ENCODE measurements at regions not wholly inside any gene's neighbourhood (a gene's known extent, or its start where the extent isn't known, plus 50 kb on each side); places are given as distances from the start of the nearest gene placed in this dataset.
"Not testable (repeated sequence)": the region's sequence is repeated elsewhere in the genome, so short reads cannot be mapped to it uniquely, and the experiment has no call there.

DNA sequence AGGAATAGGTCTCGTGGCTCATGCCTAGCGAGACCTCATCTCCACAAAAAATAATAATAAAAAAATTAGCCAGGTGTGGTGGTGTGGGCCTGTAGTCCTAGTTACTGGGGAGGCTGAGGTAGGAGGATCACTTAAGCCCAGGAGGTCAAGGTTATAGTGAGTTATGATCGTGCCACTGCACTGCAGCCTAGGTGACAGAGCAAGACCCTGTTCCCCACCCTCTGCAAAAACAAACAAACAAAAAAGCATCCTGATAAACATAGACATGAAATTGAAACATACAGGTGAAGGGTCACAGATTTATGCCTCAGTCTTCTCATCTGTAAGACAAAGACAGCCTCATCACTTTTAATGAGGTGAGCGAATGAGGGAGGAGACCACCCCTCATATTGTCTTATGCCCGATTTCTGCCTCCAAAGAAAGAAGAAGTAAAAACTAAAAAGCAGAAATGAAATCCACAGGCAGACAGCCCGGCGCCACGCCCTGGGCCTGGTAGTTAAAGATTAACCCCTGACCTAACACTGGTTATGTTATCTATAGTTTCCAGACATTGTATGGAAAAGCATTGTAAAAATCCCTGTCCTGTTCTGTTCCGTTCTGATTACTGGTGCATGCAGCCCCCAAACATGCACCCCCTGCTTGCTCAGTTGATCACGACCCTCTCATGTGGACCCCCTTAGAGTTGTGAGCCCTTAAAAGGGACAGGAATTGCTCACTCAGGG lies 138.5 kb downstream of the OR2B2 start:
- not testable (repeated sequence) for DNase-seq (ENCODE audit: low read depth)

DNA sequence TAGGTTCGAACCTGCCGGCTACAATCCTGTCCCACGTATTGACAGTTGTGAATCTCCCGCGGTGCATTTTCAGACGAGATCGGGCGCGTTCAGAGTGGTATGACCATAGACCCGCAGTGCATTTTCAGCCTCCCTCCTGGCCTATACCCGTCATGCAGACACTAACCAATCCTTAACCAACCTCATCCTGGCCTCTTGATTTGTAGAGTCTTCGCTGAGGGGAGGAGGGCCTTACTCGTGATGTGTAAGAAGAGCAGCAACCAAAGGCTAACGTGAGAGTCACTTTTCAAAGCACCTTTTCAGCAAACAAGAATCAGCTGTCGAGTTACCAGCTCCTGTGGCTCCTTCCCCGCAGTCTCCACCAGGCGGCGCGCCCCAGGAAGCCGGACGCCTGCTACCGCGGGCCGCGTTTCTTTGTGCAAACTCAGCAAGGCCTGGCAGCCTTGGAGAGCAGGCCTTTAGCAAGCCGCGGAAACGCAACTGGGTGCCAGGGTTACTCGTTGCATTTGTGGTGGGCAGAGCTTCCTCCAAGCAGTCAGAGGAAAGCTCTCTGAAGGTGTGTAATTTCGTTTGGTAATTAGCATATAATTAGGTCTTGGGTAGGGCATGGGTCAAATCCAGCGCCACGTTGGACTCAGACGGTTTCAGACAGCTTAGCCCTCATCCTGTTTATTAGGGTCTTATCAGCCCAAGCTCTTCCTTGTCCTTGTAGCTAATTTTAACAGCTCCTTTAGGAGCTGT lies 139.8 kb downstream of the OR2B2 start:
- DNase-seq (ENCODE audit: low read depth), result peak; percentile 73

DNA sequence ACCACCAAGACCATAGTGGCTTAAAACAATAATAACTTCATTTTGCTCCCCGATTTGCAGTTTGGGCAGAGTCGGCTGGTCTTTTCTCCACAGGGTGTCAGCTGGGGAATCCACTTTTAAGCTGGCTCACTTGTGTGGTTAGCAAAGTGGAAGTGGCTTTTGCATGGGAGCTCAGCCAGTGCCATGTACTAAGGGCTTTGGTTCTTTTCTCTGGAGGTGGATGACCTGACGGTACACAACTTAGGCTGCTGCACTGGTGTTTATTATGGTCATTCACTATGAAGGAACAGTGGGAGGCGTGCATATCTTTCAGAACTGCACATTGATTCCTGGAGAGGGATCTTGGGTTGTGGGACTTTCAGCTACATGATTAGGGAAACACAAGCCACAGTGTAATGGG lies 141.0 kb downstream of the OR2B2 start:
- no peak for DNase-seq (ENCODE audit: low read depth)

DNA sequence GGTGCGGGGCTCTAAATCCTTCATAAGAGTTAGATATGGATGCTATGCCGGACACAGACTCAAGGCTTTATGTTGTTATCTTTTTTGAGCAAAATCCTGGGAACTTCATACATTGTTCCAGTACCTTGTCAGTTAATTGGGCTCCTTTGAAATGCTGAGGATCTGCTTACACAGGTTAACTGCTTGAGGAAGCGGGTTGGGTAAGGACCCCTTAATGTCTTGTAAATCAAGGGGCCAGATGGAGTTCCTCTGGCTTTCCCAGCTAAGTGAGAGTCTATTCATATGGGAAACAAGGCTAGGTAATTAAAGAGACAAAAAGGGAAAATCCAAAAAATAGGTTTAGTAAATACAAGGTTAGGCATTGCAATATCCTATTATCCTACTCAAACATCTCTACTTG lies 141.5 kb downstream of the OR2B2 start:
- DNase-seq (ENCODE audit: low read depth), result no peak

DNA sequence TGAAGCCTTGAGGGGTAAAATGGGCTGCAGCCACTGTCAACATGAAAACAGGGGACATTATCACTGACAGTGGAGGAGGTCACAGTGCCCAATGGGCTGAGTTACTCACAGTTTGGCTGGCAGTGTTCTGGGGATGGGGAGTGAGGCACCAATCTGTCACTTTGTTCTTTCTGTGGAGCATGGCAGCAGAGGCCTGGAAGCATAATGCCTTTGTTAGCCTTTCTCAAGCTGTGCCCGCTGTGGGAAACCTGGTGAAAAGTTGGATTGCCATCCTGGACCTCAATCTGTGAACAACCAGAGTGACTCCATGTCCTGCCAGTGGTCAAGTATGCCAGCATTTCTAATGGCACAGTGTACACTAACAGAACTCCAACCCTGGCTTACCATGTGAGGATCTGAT lies 143.6 kb downstream of the OR2B2 start:
- DNase-seq (ENCODE audit: low read depth), result no peak

DNA sequence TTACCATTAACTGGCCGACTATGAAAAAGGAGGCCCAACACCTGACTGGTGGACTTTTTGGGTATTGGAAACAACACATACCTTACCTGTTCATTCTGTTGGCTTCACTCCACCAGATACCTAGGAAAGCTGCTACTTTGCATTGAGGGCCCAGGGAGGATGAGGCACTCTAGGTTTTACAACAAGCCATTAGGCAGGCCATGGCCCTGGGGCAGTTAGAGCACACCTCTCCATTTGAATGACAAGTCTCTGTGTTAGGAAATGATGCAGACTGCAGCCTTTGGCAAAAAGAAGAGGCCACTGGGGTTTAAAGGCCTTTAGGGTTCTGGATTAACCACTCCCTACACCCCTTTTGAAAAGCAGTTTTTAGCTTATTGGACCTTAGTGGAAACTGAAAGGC lies 144.3 kb downstream of the OR2B2 start:
- DNase-seq (ENCODE audit: low read depth), result no peak

DNA sequence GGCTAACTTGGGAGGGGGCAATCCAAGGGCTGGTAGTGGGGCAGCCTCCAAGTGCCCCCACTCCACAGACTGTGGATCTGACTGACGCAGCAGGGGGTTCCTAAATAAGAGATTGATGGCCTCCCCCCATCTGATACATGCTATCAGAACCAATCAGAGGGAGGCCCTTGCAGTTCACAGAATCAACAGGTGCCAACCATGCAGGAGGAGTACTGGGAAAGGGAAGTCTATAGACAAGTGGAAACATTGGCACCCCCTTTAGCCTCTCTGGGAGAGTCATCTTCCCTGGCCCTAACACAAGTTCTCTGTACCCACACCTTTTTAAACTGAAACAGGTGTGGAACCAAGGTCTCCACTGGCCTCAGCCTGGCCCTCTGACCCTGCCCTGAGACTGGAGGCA lies 145.8 kb downstream of the OR2B2 start:
- DNase-seq (ENCODE audit: low read depth), result no peak

DNA sequence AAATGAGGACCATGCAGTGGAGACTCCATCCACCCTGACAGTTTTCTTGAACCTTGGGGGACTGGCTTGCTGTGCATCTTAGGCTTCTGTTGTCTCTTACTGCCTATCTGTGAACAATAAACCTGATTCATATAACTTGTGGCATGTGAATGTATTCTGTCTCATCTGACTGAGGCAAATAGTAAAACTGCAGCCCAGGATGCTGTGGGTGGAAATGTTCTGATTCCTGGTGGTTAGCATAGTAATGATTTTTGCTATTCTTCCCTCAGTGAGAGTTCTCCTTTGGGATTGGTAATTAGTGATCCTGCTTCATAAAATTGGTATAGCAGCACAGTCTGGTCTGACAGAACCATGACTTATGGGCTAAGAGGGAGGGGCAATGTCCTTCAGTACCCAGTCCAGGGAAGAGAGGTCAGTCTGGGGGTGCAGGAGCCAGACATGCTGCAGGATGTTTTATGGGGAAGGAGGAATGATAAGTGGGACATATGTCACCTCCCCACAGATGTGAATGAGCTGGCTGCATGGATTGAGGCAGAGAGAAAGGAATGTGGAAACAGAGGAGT lies 147.1 kb downstream of the OR2B2 start:
- DNase-seq (ENCODE audit: low read depth), result no peak

DNA sequence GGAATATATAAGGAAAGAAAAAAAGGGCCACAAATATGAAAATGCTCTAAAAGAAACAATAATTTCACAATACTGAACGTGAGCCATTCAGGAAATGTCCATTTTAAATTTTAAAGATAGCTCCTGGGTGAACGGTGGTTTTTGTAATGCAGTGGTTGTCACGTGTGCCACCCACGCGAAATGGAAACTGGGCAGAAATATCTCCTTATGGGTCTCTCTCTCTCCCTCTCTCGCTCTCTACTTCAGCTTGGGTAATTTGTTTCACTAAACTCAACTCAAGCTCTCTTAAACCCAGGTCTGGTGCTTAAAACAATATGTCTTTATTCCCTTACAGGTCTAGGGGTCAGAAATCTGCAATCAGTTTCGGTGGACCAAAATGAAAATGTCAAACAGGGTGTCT lies 150.8 kb downstream of the OR2B2 start:
- DNase-seq (ENCODE audit: low read depth), result no peak

DNA sequence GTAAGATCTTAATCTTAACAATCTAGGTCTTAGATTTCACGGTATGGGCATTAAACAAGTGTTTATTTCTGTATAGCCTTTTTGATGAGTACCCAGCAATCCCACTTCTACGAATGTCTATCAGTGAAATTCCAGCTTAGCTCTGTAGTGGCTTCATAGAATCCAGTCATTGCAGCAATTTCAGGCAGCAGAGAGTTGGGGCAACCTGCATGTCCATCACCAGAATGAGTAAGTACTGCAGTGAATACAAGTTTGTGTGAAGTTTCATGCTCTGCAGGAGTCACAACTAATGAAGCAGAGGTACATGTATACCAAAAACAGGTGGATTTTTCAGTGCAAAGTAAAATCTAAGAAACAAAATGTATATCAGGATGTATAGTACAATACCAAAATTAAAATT lies 151.7 kb downstream of the OR2B2 start:
- no peak for DNase-seq (ENCODE audit: low read depth)

DNA sequence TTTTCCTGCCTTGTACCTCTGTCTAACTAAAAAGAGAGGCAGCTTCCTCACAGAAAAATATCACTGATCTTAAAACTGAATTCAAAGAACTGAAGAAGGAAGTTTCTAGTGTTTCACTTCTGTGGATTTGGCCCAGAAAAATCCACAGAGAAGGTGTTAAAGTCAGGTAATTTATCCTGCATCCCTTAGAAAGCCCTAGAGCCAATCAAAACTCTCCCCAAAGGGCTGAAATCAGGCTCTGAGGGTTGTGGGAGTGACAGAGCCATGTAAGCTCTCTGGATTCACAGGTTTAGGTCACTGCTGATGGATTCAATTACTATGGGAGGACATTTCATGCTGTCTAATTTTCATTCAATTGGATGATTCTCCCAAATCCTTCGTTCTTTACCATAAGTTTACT lies 152.3 kb downstream of the OR2B2 start:
- DNase-seq (ENCODE audit: low read depth), result no peak

DNA sequence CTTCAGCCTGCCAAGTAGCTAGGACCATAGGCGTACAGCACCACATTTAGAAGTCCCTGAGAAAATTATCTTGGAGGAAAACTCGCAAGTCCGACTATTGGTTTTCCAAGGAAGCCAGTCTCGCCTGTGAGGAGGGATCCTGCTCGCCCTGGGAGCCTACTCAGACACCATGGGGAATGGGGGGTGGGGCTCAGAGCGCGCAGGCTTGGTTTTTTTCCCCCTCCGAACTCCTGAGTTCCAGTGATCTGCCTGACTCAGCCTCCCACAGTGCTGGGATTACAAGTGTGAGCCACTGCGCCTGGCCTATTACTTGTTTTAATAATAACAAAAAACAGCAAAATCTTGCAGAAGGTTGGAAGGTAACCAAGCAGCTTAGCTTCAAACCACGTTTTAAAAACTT lies 153.7 kb downstream of the OR2B2 start:
- DNase-seq (ENCODE audit: low read depth), result no peak

DNA sequence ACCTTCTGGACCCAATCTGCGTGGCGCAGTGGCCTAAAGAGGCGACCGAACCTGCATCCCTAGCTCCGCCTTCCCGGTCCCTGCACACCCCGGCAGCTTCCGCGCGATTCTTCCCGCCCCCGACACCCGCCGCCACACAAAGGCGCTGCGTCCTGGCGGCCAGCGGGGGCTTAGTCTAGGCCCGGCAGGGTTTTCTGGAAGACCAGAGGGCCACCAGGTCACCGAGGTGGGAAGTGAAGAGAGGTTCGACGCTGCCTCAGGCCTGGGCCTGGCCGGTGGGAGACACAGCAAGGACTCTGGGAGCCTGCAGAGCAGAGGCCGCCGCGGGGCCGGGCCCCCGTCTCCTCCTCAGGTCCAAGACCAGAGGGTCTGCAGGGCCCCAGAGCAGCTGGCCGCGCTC lies 154.9 kb downstream of the OR2B2 start:
- DNase-seq (ENCODE audit: low read depth), result peak; percentile 21

DNA sequence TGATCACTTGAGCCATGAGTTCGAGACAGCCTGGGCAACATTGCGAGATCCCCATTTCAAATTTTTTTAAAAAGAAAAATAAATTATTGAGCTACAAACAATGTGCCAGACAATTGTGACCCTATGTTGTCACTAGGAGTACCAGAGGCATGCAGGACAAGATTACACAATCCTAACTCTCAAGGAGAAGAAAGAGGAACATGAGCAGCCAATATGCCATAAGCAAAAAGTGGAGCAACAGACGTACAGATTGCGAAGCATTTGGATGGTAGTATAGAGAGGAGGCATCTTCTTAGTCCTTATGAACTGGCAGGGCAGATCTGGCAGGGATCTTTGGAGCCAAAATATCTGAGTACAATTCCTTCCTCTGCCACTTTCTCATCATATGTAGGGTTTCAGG lies 156.4 kb downstream of the OR2B2 start:
- DNase-seq (ENCODE audit: low read depth), result no peak

DNA sequence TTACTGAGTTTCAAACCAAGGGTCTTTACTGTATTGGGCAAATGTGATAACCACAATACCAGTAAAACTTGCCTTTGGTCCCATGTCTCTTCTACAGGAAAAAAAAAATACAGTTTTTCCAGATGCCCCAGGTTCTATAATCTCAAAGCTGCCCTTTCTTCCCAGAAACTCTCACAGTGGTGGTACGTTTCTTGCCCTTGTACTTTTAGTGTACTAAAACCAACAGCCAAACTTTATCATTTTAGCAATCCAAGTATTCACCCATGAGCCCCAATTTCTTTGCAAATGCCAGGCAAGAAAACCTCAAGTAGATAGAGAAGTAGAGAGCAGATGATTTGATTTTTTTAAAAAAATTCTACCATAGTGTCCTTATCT lies 157.8 kb downstream of the OR2B2 start:
- no peak for DNase-seq (ENCODE audit: low read depth)

DNA sequence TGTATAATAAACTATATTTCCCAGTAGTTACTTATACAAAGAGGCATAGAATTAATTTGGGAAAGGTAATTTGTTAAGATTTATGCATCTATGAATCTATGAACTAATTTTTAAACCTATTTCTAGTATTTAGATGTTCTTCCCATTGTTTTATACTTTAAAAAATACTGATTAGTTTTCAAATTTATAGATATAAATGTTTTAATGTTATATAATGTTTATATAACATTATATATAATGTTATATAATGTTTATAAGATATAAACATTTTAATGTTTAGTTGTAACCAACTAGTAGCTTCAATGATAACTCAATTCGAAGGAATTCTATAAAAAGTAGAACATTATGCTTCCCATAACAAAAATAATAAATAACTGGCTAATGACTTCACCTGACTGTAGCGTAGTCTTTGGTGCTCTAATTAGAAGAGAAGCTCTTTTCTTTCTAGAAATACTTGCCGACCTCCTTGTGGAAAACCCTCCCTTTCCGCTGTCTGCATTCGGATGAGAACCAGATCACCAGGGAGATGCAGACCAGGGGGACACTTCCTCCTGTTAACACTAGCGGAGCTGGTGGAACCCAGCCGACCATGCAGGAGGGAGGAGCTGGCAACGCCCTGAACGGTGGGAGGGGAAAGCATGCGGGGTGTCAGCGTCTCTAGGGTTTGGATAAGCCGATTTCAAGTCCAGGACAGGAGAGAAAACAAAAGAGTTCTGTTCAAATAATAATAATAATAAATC lies 158.4 kb downstream of the OR2B2 start:
- DNase-seq (ENCODE audit: low read depth), result peak; percentile 56

DNA sequence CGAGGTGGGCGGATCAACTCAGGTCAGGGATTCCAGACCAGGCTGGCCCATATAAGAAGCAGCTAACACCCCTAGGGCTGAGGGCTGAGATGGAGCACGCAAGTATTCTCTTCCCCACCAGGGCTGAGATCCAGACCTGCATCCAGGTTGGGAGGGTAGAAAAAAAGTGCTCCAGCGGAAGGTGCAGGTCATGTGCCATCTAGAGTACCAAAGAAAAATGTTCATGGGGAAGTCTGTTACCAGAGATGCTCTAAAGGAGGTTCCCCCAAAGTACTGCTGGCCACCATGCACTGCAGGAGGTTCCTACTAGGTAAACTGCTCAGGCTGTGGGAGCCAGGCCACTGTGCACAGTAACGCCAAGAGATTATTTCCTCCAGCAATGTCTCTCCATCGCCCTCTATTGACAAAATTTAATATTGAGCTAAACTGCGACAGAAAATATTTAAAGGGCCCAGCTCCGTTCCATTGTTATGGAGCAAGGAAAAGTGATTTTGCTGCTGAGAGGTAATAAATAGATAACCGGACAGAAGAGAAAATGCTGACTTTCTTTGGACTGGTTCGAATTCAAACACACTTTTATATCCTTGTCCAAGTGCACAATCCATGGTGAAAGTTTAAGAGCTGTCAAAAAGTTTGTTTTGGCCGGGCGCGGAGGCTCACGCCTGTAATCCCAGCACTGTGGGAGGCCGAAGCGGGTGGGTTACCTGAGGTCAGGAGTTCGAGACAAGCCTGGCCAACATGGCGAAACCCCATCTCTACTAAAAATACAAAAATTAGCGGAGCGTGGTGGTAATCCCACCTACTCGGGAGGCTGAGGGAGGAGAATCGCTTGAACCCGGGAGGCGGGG lies 159.9 kb downstream of the OR2B2 start:
- no peak for DNase-seq (ENCODE audit: low read depth)

DNA sequence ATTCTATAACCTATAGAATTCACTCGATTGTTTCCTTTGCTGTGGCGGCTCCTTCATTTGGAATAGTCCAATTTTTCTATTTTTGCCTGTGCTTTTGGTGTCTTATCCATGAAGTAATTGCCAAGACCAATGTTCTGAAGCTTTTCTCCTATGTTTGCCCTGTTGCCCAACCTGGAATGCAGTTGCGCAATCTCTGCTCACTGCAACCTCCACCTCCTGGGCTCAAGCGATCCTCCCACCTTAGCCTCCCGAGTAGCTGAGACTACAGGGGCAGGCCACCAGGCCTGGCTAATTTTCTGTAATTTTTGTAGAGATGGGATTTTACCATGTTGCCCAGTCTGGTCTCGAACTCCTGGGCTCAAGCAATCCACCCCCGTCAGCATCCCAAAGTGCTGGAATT lies 163.5 kb downstream of the OR2B2 start:
- DNase-seq (ENCODE audit: low read depth), result no peak

DNA sequence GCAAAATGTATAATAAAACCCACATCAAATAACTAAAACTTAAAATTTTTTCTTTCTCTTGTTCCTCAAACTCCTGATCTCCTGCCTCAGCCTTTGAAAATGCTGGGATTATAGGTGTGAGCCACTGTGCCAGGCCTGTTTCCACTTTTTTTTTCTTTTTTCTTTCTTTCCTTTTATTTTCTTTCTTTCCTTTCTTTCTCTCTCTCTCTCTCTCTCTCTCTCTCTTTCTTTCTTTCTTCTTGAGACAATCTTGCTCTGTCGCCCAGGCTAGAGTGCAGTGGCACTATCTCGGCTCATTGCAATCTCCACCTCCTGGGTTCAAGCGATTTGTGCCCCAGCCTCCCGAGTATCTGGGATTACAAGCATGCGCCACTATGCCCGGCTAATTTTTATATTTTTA lies 164.6 kb downstream of the OR2B2 start:
- DNase-seq (ENCODE audit: low read depth), result no peak

DNA sequence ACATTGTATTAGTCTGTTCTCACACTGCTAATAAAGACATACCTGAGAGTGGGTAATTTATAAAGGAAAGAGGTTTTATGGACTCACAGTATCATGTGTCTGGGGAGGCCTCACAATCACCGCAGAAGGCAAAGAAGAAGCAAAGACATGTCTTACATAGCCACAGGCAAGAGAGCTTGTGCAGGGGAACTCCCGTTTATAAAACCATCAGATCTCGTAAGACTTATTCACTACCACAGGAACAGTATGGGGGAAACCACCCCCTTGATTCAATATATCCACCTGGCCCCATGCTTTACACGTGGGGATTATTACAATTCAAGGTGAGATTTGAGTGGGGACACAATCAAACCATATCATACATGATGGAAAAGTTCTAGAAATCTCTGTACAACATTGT lies 165.3 kb downstream of the OR2B2 start:
- not testable (repeated sequence) for DNase-seq (ENCODE audit: low read depth)

DNA sequence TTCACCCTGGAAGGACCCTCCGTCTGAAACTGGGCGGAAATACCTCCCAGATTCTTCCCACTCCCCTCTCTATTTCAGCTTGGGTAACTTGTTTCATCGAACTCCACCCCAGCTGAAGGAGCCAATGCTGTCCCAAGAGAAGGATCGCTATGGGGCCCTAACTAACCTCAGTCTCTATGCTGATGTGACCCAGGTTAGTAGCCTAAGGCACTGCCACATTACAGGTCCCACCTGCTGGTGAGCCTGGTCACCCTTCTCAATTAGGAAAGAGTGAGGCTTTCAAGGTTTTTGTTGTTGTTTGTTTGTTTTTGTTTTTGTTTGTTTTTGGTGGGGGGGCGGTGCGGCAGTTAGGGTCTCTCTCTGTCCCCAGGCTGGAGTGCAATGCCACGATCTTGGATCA lies 168.4 kb downstream of the OR2B2 start:
- no peak for DNase-seq (ENCODE audit: low read depth)

Data from stimulated activated CD8-positive, alpha-beta memory T cell treated with anti-CD3 and anti-CD28 coated beads, Interleukin-7, amount 100 ng/mL, for 24 hours (primary cell).